ENCODE measurements at regions not wholly inside any gene's neighbourhood (a gene's known extent, or its start where the extent isn't known, plus 50 kb on each side); places are given as distances from the start of the nearest gene placed in this dataset.

GRCh38 chr11:127103586-127104388 is 103.2 kb upstream of the KIRREL3 start:
- TF ChIP-seq EP300 (conservative IDR thresholded peaks at IDR 0.05; ENCODE audit: poor library complexity, severe bottlenecking): no peak
- no peak for TF ChIP-seq CTCF (IDR thresholded peaks at IDR 0.05; ENCODE audit: poor library complexity, severe bottlenecking)
- no peak for TF ChIP-seq RAD21 (conservative IDR thresholded peaks at IDR 0.05)
- TF ChIP-seq POLR2AphosphoS5 (IDR thresholded peaks at IDR 0.05): no peak
